ENCODE measurements at regions not wholly inside any gene's neighbourhood (a gene's known extent, or its start where the extent isn't known, plus 50 kb on each side); places are given as distances from the start of the nearest gene placed in this dataset.
"Not testable (repeated sequence)": the region's sequence is repeated elsewhere in the genome, so short reads cannot be mapped to it uniquely, and the experiment has no call there.

DNA sequence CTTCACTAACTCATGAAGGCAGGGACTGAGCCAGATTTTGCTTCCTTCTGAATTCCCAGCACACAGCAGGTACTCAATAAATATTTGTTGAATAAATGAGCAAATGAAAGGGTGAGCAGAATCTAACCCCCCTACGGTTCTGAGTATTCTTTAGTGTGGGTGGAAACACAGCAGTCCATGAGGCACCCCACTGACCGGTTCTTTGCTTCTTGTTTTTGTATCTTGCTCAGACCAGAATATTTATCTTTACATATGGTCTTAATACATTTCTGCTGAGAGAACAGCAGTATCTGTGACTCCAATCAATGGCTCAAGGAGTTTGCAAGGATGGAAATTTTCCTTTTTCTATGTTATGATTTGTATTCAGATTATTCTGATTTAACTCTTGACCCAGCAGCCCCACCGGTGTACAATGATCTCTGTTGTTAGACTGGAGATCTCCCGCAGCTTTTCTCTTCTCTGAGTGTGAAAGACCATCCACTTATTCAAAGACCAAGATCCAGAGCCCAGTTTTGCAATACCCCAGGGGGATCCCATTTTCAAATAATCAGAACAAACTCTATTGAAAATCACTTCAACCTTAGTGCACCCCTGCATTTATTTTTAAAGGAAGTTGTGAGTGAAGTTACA, 506.5 kb upstream of the TNP1 start:
- DNase-seq, result no peak
- ATAC-seq, result no peak

DNA sequence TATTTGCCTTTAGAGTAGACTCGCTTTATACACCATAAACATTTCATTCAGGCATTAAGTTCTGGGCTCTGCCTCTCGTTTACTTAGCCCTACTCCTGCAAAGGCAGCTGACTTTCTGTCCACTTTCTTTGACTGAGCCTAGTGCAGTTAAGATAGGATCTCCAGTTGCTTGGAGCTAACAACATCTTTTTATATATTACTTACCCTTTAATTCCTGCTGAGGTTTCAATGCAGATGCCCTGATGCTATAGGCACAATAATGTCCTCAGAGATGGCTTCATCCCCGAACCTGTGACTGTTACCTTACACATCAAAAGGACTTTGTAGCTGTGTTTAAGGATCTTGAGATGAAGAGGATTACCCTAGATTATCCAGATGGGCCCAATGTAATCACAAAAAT, 505.8 kb upstream of the TNP1 start:
- no peak for DNase-seq
- ATAC-seq, result no peak

DNA sequence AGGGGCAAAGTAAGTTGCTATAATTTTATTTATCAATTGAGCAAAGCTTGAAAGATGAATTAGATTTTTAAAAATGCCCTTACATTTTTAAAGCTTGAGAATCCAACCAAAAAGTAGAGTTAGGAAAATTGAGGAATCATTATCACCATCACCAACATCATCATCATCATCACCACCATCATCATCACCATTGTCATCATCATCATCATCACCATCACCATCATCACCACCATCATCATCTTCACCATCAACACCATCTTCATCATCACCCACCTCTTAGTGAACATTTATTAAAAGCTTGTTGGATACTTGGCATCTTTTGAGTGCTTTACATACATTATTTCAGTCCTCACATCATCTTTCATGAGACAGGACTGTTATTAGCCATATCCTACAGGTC, 504.4 kb upstream of the TNP1 start:
- DNase-seq (no peak), ATAC-seq (no peak)

DNA sequence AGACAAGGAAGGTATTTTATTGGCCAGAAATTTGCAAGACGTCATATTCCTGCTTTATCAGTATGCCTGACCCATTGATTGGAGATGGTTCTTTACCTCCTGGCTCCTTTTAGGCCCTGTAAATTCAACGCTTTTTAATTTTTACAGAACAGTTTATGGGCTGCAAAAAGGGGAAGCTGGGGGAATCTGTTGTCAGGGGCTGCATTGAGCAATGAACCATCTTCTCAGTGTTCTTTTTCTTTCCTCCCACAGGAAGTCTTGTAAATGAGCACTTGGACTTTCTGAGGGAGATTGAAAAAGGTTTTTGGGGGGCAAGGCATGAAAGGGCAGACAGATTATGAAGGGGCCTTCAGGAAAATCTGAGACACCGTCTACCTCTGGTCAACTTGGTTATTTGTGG, 503.6 kb upstream of the TNP1 start:
- no peak for ATAC-seq

DNA sequence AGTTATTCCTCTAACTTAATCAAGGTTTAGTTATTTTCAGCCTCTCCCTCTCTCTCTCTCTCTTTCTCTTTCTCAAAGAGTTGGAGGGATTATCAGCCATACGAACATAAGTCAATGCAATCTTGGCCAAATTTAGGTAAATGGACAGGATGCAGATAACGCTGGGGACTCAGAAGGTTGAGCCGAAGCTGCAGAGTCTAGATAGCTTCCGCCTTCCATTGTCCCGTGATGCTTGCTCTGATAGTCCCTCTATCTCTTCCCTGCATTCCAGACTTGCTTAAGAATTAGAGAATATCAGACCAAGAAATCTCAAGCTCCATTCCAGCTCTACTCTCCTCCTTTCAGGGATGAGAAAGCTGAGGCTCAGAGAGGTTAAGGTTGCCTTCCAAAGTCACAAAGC, 502.8 kb upstream of the TNP1 start:
- ATAC-seq (no peak), DNase-seq (no peak)

More for the DNA sequence above, 503.6 kb upstream of the TNP1 start:
- no peak for DNase-seq

DNA sequence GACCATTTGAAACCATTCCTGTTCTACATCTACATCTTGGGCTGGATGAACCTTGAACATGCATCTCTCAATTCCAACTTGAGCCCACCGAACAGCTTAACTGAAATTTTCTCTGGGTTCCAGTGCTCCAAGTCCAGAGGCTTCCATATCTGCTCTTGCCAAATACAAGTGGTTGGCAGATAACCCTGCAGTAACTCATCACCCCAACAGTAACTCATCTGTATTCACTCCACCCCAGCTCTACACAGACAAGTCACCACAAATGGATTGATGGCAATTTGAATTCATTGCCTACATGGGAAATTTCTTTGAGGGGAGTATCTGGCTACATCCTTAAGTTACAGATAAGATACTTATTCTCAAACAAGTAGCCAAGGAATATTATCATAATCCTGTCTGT, 502.4 kb upstream of the TNP1 start:
- DNase-seq (no peak), ATAC-seq (no peak)

GRCh38 chr2:217361483-217361880, 501.6 kb upstream of the TNP1 start:
- ATAC-seq, result no peak

GRCh38 chr2:217360781-217361482, 501.1 kb upstream of the TNP1 start:
- ATAC-seq (no peak), DNase-seq (no peak)

More at GRCh38 chr2:217361483-217361880, 501.6 kb upstream of the TNP1 start:
- no peak for DNase-seq

DNA sequence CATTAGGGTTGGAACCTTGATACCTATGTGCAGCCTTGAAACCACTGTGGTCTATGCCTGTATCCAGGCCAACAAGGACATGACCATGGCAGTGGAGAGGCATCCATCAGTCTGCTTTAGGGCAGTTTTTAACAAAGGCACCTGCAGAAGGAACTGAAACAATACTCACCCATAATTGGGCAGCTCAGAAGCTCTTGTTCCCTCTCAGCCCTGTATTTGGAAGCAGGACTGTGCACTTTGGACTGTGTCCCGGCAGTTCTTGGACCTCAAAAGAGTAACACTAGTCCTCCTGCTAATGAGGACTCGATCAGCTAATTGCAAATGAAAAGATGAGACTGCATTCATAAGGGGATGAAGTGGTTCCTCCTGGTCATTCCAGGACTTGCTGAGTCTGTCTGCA, 500.2 kb upstream of the TNP1 start:
- DNase-seq (no peak), ATAC-seq (no peak)

- no peak for ATAC-seq
These were observed 498.2 kb upstream of the TNP1 start for GRCh38 chr2:217357886-217358620.

DNA sequence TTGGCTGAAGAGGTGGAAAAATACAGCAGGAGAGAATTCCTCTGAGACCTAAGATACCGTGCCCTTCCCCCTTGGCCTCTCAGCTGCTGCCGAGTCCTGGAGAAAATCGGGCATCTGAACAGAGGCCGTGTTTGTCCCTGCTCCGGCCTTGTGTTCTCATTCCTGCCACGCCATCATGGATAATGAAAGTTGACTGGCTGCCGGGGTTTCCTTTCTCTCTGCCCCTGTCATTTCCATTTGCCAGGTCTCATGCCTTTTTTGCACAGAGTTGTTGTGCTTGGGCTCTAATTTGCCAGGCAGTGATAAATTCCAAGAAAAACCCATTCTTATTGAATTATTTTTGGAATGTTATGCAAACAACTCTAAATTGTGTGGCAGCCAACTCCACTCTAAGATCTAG, 496.9 kb upstream of the TNP1 start:
- no peak for DNase-seq
- no peak for ATAC-seq

More at GRCh38 chr2:217357886-217358620, 498.2 kb upstream of the TNP1 start:
- no peak for DNase-seq

DNA sequence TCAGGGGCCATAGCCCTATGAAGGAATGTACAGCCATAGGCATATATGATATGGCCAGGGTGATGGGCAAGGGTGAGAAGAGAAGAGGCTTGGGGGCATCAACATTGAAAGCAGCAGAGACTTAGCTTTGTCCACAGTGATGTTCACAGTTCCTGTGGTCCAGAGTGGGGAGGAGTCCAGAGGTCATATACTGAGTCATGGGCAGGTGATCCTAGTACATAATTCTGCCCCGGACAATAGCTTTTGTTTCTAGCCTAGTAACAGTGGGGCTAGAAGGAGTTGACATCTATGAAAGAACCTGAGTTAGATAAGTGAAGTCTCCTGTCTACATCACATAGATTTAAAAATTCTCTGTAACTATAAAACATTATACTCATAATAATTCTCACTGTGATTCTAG, 496.3 kb upstream of the TNP1 start:
- ATAC-seq, result no peak
- no peak for DNase-seq

DNA sequence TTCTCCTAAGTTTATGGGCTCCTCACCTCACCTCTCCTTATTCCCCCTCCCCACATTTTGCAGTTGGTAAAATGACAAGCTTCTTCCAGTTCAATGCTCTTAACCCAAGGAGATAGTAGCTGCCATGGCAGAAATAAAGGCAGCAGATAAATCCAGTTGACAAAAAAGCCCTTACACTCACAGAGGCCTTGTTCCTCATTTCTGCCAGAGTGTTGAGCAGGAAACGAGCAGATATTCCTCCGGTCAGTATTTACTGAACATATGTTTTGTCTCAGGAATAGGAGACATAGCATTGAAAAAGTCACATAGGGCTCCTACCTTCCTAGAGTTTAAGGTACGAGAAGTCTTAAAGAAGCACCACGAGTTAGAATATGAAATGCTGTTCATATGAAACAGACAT, 493.7 kb upstream of the TNP1 start:
- no peak for DNase-seq

GRCh38 chr2:217351378-217351777, 491.5 kb upstream of the TNP1 start:
- ATAC-seq (no peak), DNase-seq (no peak)

More for the DNA sequence above, 493.7 kb upstream of the TNP1 start:
- ATAC-seq, result no peak

DNA sequence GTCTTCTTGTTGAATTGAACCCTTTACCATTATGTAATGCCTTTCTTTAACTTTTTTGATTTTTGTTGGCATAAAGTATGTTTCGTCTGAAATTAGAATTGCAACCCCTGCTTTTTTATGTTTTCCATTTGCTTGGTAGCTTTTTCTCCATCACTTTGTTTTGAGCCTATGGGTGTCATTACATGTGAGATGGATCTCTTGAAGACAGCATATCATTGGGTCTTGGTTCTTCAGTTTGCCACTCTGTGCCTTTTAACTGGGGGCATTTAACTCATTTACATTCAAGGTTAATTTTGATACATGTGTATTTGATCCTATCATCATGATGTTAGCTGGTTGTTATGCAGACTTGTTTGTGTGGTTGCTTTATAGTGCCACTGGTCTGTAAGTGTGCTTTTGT, 489.4 kb upstream of the TNP1 start:
- ATAC-seq (no peak), DNase-seq (no peak)

DNA sequence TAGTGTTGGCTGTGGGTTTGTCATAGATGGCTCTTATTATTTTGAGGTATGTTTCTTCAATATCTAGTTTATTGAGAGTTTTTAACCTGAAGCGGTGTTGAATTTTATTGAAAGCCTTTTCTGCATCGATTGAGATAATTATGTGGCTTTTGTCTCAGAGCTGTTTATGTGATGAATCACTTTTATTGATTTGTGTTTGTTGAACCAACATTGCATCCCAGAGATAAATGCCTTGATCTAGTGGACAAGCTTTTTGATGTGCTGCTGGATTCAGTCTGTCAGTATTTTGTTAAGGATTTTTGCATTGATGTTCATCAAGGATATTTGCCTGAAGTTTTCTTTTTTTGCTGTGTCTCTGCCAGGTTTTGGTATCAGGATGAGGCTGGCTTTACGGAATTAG, 487.8 kb upstream of the TNP1 start:
- not testable (repeated sequence) for DNase-seq, ATAC-seq

DNA sequence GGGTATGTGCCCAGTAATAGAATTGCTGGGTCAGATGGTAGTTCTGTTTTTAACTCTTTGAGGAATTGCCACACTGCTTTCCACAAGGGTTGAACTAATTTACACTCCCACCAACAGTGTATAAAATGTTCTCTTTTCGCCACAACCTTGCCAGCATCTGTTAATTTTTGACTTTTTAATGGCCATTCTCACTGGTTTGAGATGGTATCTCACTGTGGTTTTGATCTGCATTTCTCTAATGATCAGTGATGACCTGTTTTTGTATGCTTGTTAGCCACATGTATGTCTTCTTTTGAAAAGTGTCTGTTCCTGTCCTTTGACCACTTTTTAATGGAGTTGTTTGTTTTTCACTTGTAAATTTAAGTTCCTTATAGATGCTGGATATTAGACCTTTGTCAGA, 486.2 kb upstream of the TNP1 start:
- not testable (repeated sequence) for ATAC-seq, DNase-seq

GRCh38 chr2:217340899-217341298, 481.0 kb upstream of the TNP1 start:
- ATAC-seq (no peak), DNase-seq (no peak)

DNA sequence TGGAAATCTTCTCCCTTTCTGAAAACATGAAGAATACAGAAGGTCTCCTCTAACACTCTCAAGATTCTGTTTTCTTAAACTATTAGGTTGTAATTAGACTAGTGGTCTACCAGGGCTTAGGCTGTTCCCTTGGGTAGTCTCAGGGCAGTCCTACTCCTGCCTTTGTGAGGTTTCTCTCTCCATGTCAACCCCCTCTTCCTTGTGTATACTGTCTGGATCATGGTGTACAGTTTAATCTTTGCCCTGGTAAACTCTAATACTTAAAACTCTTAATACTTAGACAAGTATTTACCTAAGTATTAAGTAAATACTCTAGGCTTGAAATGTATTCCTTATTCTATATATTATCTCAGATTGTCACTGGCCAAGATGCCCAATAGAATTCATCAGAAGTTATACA, 480.3 kb upstream of the TNP1 start:
- DNase-seq (no peak), ATAC-seq (no peak)

DNA sequence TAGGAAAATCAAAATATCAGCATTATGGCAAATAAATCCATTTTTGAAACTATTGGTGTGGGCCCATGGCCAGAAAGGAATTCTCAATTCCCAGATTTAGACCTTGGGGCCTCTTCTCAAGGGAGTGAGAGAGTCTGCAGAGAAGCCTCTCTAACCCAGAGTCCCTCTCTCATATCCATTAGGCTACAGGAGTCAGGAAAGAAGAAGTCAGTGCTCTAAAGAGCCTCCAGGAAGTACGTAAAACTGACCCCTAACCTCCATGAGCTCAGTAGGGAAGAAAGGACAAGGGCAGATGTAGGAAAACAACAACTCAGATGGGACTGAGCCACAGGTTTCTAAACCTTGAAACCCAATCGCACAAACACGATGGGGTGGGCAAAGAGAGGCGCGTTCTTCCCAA, 479.9 kb upstream of the TNP1 start:
- DNase-seq, result no peak
- ATAC-seq, result no peak

DNA sequence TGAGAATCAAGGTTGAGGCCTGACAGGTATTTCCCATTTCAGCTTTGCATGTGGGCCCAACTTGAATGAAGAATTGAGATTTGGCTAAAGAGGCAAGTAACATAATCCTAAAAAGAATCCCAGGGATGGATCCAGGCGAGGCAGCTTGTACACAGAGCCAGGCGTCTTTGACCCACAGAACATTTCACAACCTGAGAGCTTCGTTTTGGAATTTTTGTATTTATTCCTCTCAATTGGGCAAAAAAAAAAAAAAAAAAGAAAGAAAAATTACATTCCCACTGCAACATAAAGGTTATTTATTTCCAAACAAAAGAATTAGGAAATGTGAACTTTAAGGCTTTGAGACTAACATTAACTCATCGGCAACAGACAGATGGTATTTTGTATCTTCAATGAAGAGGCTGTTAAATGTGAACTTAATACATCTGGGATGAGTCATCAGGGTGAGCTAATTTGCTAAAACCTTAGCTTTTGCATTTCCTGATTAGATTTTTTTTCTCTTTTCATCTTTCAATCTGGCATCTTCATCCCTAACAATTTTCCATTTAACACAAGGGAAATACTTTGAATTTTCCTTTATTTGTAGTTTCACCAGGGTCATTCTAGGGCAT, 478.5 kb upstream of the TNP1 start:
- DNase-seq (no peak), ATAC-seq (no peak)

DNA sequence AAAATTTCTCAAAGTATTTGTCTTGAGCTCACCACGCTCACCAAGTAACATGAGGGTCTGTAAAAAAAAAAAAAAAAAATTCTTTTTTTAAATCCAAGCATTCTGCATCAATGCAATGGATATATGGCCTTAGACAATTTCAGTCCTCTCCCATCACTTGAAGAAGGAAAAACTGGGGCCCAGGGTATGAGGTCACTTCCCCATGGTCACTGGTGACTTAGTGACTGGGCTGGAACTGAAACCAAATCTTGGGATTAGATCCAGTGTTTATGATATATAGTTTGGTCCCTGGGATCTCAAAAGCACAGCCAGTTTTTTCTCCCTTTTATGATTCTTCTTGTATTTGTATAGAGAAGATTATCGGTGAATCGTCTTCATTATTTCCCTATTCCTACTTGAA, 477.9 kb upstream of the TNP1 start:
- DNase-seq, result no peak
- no peak for ATAC-seq

- ATAC-seq (no peak), DNase-seq (no peak)
These were observed 476.8 kb upstream of the TNP1 start for GRCh38 chr2:217336694-217337093.
